SW 1271 (cell line): ENCODE measurements at regions not wholly inside any gene's neighbourhood (a gene's known extent, or its start where the extent isn't known, plus 50 kb on each side); places are given as distances from the start of the nearest gene placed in this dataset.
"Not testable (repeated sequence)": the region's sequence is repeated elsewhere in the genome, so short reads cannot be mapped to it uniquely, and the experiment has no call there.

Source experiments
- DNase-seq, 2 experiments: peaks; one replicate each; lab custom pipeline; 2025; lab: John Stamatoyannopoulos, UW

DNA sequence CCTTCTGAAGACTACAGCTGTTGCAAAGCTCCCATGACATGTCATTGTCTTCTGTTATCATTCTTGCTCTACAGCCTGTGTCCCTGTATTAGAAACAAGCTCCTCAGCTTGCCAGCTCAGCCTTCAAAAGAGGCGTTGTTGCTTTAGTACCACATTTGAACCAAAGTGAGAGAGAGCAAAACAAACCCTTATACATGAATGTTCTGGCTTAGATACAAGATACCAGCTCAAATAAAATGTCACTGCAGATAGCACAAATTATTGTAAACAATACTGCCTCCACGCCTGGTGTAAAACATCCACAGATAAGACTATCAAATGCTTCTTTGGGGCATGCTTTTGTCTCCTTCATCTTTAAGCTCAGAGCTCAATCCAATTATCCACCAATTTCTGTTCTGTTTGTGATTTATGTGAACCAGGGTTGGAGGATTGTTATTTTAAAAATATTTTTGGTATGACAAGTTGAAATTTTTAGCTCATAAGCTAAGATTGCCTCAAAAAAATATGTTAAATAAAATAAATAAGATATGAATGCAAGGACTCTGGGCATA lies 403.6 kb upstream of the CDIN1 start:
- DNase-seq = no peak

DNA sequence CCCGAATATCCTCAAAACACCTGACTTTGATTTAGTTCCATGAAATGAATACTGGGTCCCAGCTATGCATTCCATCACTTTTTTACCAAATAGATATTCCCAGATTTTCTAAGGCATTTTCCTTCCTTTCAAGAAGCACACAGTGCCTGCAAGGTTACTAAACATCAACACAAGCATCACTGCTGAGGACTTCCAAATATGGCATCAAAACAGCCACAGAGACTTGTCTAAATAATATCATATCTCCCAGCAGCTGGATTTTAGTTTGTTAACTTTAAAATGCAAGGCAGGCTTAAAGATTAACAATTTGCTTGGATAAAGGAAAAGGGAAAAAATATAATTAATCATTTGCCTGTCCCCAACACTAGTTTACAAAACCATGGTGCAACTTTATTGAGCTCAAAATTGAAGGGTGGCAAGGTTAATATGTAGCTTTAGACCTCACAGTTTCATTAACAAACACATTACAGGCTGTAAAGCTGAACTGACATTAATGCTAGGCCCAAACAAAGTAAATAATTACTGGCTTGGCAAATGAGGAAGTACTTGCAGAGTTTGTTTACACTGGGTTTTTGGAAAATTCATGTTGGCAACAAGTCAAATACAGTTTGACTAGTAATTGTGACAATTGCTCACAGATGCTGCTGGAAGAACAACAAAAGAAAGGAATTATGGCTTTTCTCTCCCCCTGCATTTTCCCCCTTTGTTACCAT lies 401.7 kb upstream of the CDIN1 start:
- no peak for DNase-seq

DNA sequence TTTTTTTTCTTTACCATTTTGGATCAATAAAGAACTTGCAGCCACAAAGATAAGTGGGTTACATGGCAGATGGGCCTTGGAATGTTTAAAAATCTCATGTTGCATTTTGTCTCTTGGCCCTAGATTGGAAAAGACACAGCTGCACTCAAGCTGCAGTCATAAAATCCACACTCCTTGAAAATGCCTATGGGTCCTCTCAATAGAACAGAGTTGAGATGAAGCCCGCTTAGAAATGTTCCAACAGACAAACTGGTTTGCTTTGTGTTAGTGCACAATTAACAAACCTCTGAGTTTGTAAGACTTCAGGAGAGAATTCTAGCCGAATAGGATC lies 401.2 kb upstream of the CDIN1 start:
- DNase-seq = no peak

DNA sequence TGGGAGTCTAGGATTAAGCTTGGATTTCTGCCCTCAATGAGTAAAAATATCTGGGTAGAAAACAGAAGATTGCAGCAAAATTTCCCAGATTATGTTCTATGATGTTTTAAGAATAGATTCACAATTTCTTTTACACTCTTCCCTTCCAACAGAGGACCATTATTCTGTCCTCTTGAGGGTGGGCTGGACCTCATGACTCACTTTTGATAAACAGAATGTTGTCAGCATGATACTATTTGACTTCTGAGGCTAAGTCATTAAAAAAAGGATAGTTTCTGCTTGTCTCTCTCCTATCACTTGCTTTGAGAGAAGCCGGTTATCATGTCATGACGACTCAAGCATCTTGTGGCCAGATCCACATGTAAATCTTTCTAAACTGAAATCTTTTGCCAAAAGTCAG lies 396.2 kb upstream of the CDIN1 start:
- no peak for DNase-seq

DNA sequence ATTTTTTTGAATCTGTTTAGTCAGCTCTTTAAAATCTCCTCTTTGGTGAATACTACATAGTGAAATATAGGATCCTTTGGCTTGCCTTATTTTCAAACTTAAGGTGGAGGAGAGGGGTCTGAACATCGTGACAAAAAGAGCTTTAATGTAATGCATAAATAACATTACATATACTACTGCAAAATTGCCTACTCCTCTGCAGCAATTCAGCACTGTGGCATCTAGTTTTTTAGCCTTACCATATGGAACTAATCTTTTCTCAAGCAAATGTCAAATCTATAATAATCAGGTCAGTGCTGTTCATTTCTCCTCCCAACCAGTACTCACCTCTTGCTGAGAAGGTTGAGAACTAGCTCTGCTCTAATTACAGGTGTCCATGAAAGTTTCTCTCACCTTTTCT lies 394.0 kb upstream of the CDIN1 start:
- DNase-seq = no peak

DNA sequence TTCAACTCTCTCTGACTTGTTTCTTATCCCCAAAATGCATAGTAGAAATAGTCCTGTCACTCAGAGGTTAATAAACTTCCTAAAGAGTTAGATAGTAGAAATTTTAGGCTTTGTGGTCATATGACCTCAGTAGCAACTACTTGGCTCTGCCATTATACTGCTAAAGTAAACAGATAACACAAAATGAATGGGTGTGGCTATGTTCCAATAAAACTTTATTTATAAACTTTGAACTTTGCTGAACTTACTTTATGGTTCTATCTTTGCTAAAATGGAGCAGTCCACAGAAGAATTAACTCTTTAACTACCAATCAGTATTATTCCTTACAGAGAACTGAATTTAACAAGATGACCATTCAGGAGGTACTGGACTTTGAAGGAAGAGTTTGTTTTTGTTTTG lies 393.6 kb upstream of the CDIN1 start:
- no peak for DNase-seq

DNA sequence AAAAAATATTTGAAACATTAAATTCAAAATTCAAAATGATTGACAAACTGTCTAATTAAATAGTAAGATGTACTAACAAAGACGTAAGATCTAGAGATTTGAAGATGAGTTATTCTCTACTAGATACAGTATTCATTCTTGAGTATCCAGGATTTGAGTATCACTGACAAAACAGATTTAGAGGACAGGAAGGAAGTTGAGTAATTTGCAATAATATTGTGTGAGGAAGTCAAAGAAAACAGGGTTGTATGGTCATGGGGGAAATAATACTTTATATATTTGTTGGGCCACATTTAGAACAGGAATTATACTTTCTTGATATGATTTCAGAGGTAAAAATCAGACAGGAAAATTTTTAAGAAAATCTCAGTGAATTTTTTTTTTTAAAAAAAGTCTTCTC lies 393.1 kb upstream of the CDIN1 start:
- no peak for DNase-seq

DNA sequence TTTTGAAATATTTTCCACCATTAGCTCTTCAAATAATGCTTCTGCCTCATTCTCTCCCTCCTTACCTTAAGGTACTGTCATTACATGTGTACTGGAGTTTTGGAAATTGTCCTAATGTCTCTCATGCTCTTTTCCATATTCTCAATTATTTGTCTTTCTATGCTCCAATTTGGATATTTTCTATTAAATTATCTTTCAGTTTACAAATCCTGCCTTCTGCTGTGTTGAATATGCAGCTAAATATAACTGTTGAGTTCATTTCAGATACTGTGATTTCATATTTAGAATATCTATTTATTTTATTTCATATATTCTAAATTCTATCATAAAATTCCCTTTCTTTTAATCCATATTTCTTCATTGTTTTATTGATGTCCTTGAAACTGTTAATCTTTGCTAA lies 388.0 kb upstream of the CDIN1 start:
- DNase-seq = no peak

DNA sequence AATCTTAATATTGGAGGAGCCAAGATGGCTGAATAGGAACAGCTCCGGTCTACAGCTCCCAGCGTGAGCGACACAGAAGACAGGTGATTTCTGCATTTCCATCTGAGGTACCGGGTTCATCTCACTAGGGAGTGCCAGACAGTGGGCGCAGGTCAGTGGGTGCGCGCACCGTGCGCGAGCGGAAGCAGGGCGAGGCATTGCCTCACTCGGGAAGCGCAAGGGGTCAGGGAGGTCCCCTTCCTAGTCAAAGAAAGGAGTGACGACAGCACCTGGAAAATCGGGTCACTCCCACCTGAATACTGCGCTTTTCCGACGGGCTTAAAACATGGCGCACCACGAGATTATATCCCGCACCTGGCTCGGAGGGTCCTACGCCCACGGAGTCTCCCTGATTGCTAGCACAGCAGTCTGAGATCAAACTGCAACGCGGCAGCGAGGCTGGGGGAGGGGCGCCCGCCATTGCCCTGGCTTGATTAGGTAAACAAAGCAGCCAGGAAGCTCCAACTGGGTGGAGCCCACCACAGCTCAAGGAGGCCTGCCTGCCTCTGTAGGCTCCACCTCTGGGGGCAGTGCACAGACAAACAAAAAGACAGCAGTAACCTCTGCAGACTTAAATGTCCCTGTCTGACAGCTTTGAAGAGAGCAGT lies 383.9 kb upstream of the CDIN1 start:
- DNase-seq = not testable (repeated sequence)

DNA sequence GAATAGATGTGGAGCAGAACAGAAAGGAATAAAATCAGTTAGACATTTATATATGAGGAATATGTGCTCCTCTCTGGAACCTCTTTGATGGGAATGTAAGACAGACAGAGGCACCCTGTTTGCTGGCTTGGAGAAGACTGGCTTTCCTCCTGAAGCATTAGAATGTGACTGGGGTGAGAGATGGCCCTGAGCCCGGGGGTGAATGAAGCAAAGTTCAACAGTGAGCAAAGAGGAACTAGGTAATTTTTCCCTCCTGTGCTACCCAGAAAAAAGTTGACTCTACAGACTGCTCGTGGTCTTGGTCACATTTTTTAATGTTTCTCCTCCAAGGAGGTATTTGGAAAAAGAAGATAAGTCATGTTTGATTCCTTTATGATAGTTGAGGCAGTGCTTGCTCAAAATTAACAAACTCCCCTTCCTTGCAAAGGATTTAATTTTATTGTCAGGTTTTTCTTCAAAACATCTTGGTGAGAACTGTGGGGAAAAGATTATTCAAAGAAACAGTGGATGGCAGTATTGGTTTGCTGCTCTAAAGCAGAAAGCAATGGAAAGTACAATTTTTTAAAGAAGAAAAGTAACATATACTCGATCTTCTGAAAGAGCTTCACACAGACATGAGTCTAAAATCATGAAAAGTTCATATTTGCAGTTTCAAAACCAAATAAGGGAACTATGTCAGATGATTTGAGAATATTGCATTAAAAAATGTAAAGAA lies 370.4 kb upstream of the CDIN1 start:
- no peak for DNase-seq

DNA sequence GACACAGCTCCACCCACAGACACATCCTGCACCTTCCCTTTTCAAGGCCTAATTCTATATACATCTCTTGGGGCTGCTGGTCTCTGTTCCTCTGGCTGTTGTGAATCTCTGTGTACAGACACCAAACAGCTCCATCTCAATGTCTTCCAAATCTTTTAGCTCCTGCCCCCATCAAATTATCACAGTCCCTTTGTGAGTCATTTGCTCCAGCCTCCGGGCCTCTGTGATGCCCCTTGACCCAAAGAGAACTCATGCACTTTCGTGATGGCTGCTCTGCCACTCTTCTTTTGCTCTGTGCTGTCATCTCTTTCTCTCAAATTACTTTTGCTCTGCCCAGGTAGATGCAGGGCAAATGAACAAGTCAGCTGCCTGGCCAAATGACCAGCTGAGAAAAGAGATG lies 369.0 kb upstream of the CDIN1 start:
- no peak for DNase-seq

DNA sequence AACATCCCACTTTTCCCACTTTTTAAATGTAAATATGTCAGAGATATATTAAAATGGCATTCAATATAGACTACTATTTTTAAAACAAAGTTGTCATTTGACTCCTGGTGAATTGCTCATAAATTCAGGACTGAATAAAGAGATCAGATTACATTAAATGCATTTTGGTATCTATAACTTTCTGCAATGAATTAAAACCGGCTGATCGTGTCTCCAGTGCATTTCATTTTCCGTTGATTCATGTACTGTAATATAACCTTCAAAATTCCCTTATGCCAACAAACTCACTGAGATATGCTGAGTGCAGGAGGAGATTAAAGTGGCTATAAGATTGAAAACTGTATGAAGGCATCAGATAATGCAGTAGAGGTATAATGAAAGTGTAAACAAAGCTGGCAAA lies 361.1 kb upstream of the CDIN1 start:
- DNase-seq = no peak

DNA sequence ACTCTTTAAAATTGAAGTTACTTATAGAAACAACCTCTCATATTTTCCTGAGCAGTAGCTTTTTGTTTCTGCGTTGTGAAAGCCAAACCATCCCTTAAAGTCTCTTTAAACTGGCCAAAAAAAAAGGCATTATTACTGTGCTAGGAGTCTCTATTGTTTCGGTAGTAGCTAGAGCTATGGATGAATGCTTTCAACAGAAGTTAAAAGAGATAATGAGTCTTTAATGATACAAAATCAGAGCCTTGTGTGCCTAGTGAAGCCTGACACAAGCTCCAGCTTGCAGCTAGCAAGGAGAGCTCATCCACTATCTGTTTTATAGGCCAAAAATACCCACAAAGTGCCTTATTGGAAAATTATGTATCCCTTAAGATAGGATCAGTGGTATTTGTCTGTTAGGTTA lies 360.4 kb upstream of the CDIN1 start:
- DNase-seq = no peak

DNA sequence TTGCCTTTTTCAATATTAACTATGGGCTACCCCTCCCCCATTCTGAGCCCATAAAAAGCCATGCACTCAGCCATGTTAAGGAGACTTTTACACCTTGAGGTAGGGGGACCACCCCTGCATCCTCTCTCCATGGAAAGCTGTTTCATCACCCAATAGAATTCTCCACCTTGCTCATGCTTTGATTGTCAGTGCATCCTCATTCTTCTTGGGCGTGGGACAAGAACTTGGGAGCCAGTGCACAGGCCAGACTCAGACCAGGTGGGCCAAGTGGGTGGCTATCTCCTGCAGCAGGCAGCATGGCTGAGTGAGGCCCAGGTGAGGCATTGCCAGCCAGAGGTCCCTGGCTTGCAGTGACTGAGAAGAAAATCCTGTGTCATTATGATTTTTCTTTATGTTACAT lies 357.4 kb upstream of the CDIN1 start:
- no peak for DNase-seq

DNA sequence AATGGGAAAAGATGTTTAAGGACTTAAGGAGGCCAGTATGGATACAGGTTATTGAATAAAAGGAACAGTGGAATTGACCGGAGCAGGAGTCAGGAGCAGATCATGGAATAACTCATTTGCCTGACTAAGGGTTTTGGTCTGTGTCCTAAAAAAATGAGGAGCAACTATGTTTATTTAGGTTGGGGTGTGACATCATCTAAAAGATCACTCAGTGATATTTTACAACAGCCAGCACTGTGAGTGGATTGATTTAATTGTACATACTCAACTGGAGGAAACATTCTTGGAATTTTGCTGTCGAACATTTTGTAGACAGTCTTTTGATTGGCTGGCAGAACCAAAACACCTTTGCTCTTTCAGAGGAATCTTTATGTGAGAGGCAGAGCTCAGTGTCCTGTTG lies 348.6 kb upstream of the CDIN1 start:
- no peak for DNase-seq

DNA sequence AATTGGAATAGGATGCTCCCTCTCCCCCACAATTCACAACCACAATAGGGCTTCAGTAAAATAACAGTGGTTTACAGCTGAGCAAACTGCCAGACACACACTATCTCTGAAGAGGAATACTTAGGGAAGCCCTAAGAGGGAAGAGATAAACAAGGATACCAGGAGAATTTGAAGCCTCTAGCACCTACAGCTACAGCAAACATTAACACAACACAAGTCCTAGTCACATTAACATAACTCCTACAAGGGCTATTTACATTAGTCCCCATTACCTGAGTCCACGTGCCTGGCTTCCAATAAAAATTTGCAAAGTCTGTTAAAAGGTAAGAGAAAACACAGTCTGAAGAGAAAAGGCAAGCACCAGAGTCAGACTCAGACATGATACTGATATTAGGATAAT lies 346.9 kb upstream of the CDIN1 start:
- no peak for DNase-seq

DNA sequence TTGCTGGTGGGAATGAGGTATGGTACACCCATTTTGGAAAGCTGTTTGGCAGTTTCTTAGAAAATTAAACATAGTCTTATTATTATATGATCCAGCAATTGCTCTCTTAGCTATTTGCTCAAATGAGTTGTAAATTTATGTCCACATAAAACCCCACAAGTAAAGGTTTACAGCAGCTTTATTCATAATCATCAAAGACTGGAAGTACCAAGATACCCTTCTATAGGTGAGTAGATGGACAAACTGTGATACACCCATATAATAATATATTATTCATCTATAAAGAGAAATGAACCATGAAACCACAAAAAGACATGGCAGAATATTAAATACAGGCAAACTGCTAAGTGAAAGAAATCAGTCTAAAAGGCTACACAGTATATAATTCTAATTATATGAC lies 344.7 kb upstream of the CDIN1 start:
- no peak for DNase-seq

DNA sequence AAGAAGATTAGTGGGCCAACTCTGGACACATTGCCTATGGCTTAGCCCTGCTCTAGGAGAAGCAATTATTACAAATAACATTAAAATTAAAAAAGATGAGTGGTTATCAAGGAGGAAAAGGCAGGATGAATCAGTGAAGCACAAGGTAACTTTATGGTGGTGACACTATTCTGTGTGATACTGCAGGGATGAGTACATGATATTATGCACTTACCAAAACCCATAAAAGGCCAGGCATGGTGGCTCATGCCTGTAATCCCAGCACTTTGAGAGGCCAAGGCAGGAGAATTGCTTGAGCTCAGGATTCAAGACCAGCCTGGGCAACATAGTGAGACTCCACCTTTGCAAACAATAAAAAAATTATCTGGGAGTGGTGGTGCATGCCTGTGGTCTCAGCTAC lies 344.3 kb upstream of the CDIN1 start:
- DNase-seq = no peak

DNA sequence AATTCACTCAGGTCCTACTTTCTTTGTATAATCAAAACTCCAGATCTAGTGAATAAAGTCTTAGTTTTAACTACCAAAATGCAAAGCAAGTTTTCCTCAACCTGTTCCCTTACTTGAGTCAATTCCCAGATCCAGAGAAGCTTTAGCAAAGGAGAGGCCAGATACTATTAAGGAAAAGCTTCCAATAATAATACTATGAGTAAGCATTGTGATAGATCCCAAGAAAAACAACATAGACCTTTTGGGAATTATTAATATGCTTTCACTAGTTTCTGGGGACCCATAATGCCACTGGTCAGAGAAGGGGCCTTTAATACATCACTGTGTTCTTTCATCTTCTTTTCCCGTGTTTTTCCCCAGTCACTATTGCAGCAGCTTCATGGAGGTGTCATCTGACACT lies 339.9 kb upstream of the CDIN1 start:
- no peak for DNase-seq

DNA sequence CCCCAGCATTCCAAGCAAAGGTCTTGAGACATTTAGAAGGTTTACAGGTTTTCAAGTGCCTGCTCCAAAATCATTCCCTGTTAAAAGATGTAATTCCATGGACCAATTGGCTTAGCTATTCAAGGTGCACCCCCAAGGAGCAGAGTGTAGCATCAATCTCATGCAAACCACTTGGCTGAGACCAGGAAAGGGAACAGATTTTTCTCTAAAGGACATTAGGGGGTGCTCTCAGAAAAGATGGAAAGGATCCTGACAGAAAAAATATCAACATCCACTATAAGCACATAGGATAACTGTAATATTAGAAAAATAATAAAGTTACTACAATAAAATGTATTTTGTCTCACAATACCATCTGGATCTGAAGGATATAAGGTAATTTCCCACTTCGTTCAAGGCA lies 328.0 kb upstream of the CDIN1 start:
- DNase-seq = peak in 1 of 2 experiments; percentile 3

DNA sequence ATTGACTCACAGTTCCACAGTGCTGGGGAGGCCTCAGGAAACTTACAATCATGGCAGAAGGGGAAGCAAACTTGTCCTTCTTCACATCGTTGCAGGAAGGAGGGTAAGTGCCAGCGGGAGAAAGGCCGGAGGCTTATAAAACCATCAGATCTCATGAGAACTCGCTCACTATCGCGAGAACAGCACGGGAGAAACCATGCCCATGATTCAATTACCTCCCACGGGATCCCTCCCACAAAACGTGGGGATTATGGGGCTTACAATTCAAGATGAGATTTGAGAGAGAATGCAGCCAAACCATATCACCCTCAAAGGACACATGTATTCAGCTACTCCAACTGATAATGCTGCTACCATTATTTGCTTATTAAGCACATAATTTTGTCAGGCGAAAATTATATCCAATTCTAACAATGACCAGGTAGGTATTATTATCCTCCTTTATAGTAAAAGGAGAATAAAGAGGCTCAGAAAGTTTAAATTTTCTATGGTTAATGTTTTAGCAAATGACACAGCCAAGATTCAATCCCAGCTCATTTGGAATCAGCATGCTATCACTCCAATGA lies 327.2 kb upstream of the CDIN1 start:
- DNase-seq = no peak

DNA sequence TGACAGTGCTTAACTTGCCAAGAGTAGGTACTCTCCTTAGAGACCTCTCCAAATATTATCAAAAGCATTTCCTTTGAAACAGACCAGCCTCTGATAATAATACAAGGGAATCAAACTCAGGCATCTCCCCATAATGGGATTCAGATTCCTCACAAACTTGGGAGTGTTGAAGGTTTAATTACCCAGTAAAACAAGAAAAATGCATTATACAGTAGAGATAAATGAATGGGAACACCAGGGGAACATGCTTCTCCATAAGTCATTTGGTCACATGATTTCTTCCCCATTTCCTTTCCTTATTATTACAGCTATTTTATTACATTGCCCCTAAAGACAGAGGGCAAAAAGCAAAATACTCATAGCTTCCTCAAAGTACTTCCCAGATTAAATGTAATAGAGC lies 325.0 kb upstream of the CDIN1 start:
- DNase-seq = no peak

DNA sequence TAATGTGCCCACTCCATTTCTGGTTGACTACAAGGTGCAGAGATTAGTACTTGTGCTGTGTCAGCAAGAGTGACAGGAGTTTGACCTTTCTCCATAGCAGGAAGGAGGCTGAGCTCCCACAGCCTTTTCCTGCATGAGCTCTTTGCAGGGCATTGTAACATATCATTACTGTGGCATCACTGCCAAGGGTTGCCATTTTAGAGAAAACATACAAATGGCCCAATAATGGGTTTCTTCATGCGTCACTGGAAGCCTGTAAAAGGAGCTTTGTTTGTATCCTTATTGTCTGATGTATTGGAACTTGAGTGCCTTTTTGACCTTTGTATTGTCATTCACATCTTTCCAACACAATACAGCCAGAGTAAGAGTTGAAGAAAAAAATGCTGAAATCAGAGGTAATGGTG lies 323.0 kb upstream of the CDIN1 start:
- DNase-seq = no peak
